GM23248 (cell line): ENCODE measurements at regions not wholly inside any gene's neighbourhood (a gene's known extent, or its start where the extent isn't known, plus 50 kb on each side); places are given as distances from the start of the nearest gene placed in this dataset.

Experiments
- EZH2 ChIP-seq: fragments of 200-600 bp; sonication (generic); IDR thresholded peaks from 2 replicates; pipeline ENCODE4 v1.6.1; 2018; ENCODE audit warnings: antibody characterized with exemption, mild to moderate bottlenecking; ENCODE audit not compliant: insufficient read depth, poor library complexity, severe bottlenecking
- EZH2phosphoT487 ChIP-seq: fragments of 200-600 bp; sonication (generic); IDR thresholded peaks from 2 replicates; pipeline ENCODE4 v1.6.1; 2018; ENCODE audit warnings: antibody characterized with exemption, moderate library complexity, mild to moderate bottlenecking, low read depth; ENCODE audit not compliant: insufficient read depth

DNA sequence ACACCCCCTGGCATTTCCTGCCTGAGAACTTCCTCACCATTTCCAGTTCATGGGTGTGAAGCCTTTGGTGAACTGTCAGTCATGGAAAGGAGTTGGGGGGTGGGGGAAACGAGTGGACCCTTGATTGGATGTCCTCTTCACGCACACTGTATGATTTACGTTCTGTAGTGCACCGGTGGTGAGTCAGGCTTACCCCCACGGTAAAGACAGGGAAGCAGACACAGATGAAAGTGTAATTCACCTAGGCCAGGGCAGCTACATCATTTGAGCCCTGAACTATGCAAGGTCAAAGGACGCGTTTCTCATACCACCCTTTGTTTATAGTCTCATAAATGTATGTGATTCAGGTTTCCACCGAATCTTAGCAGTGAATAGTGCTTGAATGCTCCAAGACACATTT lies 628.3 kb upstream of the PFKP start:
- no peak for TF ChIP-seq EZH2
- no peak for TF ChIP-seq EZH2phosphoT487
